HL-60 (cell line): ENCODE measurements at regions not wholly inside any gene's neighbourhood (a gene's known extent, or its start where the extent isn't known, plus 50 kb on each side); places are given as distances from the start of the nearest gene placed in this dataset.

Experiments used
- DNase-seq, 2 experiments: peaks; one replicate each; pipeline ENCODE4 v3.0.0-alpha.2; 2010 to 2020; ENCODE audit warnings: low read depth in 1 of 2, low spot score in 1 of 2
- H3K27ac ChIP-seq: fragments of 250-450 bp; sonication (Bioruptor Pico); replicated peaks from 2 replicates; pipeline ENCODE4 v1.5.1; 2020; ENCODE audit warnings: mild to moderate bottlenecking, moderate library complexity
- H3K27me3 ChIP-seq: fragments of 250-450 bp; sonication (Bioruptor Pico); 2 replicates; pipeline ENCODE4 v1.5.1; 2021; ENCODE audit warnings: mild to moderate bottlenecking, moderate library complexity; ENCODE audit not compliant: insufficient read depth, poor library complexity, severe bottlenecking
- H3K4me3 ChIP-seq: replicated peaks from 2 replicates; pipeline ENCODE4 v1.5.1; 2011; ENCODE audit warnings: mild to moderate bottlenecking, control low read depth, low read length; ENCODE audit not compliant: insufficient read depth
- CTCF ChIP-seq: IDR thresholded peaks from one replicate; pipeline ENCODE4 v1.5.1; 2011; ENCODE audit warnings: low read length, control low read depth, inconsistent platforms; ENCODE audit not compliant: insufficient read depth
- GABPA ChIP-seq: IDR thresholded peaks from 2 replicates; pipeline ENCODE4 v1.6.1; 2012; ENCODE audit warnings: low read depth
- POLR2AphosphoS5 ChIP-seq: IDR thresholded peaks from 2 replicates; pipeline ENCODE4 v1.6.1; 2012; ENCODE audit warnings: low read depth
- REST ChIP-seq: IDR thresholded peaks from 2 replicates; pipeline ENCODE4 v1.6.1; 2012; ENCODE audit warnings: low read depth; ENCODE audit not compliant: insufficient replicate concordance
- SPI1 ChIP-seq: IDR thresholded peaks from 2 replicates; pipeline ENCODE4 v1.6.1; 2012; ENCODE audit warnings: low read depth, mild to moderate bottlenecking, borderline replicate concordance

GRCh38 chr16:85429776-85430522 is 183.2 kb upstream of the GSE1 start:
- H3K4me3 ChIP-seq, result no peak overlapping the region
- TF ChIP-seq GABPA (no peak), SPI1 (no peak), POLR2AphosphoS5 (no peak), REST (no peak), CTCF (no peak)

GRCh38 chr16:85430523-85431421 is 182.3 kb upstream of the GSE1 start:
- no peaks in the 10 kb centered on the region for H3K27me3 ChIP-seq
- TF ChIP-seq SPI1 (no peak), GABPA (no peak)
- DNase-seq, result no peak
- no peak overlapping the region for H3K27ac ChIP-seq
- H3K4me3 ChIP-seq, result no peak overlapping the region

More at GRCh38 chr16:85429776-85430522, 183.2 kb upstream of the GSE1 start:
- Histone ChIP-seq H3K27ac (no peak overlapping the region), H3K27me3 (no peaks in the 10 kb centered on the region)
- DNase-seq, result no peak

- Histone ChIP-seq H3K27ac (no peak overlapping the region), H3K27me3 (no peaks in the 10 kb centered on the region), H3K4me3 (no peak overlapping the region)
- no peak for TF ChIP-seq POLR2AphosphoS5
- no peak for TF ChIP-seq SPI1
- TF ChIP-seq GABPA, result no peak
- TF ChIP-seq REST, result no peak
- TF ChIP-seq CTCF, result no peak
- no peak for DNase-seq
Observed at GRCh38 chr16:85431431-85432124, 181.5 kb upstream of the GSE1 start.

GRCh38 chr16:85432606-85433005 is 180.5 kb upstream of the GSE1 start:
- TF ChIP-seq CTCF (no peak), POLR2AphosphoS5 (no peak), SPI1 (no peak), GABPA (no peak), REST (no peak)
- Histone ChIP-seq H3K27me3 (no peaks in the 10 kb centered on the region), H3K4me3 (no peak overlapping the region), H3K27ac (no peak overlapping the region)
- no peak for DNase-seq
